Right renal pelvis (tissue), 4 donors: ENCODE measurements at regions not wholly inside any gene's neighbourhood (a gene's known extent, or its start where the extent isn't known, plus 50 kb on each side); places are given as distances from the start of the nearest gene placed in this dataset.

ENCODE experiments used
- DNase-seq, 4 donors: peaks; one replicate each; pipeline ENCODE4 v3.0.0-alpha.2; 2013; ENCODE audit warnings: low read depth in 4 of 4, low spot score in 3 of 4, missing footprints in 1 of 4

DNA sequence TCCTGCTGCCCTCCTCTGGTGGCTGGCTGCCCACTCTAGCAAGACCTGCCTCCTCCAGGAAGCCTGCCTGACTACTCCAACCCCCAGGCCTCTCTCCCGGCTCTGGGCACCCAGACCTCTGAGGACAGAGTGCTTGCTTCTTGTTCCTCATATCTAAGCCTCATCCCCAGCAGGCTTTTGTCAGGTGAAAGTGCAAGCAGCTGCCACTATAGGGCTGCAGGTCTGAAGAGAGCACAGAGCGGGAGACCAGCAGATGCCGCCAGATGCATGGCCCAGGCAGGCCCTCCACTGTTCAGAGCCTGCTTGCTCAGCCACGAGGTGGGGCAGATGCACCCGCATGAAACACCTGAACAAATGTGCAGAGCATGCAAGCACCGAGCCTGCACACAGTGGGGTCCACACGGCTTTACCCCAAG lies 73.0 kb downstream of the SERPINA3 start:
- DNase-seq = no peak

DNA sequence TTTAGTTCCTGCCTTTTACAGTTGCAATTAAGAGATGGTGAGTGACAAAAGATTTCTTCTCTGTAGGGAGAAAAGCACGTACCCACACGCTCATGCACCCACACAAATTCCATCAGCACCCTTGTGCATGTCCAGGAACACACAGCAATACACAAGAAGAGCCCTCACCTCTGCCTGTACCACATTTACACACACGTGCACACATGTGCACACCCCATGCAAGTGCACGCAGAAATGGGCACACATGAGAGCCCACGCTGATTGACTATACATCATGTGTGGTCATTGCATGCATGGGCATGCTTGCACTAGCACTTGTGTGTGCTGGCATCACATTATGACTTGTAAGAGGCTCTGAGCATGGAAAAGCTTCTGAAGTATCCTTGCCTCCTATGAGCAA lies 70.5 kb downstream of the SERPINA3 start:
- DNase-seq = no peak

DNA sequence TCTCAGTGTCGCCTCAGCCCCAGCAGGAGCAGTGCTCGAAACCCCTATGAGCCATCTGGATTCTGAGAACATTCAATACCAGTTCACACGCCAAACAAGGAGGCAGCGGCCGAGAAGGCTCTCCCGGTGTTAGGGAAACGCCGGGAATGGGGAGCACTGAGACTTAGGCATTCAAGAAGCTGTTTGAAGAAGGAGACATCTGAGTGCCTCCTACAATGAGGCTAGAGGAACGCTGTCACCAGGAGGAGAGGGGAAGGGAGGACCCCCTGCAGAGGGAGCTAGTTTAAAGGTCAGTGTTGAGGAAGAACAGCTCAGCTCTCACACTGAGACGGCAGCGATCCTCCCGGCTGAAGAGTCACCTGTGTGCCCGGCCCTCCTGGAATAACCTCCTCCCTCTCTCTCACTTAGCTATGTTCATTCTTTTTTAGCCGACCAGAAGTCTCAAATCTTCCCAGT lies 69.9 kb downstream of the SERPINA3 start:
- DNase-seq = no peak

DNA sequence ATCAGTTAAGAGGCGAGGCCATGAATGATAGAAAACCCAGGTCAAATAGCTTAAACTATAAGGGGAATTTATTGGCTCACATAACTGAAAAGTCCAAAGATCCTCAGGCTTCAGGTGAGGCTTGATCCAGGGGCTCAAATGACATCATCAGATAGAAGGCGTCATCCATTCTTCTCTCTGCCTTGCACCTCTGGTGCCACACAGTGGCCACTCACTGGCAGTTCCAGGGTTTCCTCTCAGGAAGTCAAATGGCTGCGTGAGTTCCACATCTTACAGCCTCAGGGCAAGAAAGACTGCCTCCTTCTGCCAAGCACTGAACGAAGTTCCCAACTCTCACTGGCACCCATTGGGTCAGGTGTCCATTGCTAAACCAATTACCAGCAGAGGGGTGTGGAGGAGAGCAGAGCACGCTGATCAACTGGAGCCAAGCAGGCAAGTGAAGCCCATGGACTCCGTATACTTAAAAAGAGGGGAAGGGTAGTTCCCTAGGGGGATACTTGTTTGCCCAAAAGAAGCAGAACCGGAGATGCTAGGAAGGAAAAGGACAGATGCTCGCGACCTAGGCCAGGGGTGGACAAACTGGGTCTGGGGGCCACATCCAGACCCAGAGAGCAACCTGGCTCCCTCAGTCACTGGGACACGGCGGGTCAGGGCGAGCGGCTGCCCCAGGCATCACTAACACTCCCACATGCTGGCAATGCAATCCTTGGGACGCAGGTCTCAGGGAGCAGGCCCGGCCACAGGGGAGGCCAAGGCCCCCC lies 69.3 kb downstream of the SERPINA3 start:
- DNase-seq = no peak

DNA sequence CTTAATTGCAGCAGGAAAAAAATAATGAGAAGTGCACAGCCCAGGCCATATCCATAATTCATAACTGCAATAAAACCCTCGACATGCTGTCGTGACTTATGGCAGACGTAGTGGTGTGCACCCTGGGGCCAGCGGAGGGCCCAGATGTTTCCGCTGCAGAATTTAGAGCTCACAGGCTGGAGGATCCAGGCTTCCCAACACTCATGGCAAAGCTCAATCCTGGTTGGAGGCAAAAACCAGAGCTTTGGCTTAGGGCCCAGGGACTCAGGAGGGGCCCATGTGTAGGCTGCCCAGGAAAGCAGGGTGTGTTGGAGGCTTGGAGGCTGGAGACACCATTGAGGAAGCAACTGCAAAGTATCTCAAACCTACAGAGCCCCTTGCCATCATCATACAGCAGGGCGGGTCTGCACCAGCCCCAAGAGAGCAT lies 68.7 kb downstream of the SERPINA3 start:
- DNase-seq = no peak

DNA sequence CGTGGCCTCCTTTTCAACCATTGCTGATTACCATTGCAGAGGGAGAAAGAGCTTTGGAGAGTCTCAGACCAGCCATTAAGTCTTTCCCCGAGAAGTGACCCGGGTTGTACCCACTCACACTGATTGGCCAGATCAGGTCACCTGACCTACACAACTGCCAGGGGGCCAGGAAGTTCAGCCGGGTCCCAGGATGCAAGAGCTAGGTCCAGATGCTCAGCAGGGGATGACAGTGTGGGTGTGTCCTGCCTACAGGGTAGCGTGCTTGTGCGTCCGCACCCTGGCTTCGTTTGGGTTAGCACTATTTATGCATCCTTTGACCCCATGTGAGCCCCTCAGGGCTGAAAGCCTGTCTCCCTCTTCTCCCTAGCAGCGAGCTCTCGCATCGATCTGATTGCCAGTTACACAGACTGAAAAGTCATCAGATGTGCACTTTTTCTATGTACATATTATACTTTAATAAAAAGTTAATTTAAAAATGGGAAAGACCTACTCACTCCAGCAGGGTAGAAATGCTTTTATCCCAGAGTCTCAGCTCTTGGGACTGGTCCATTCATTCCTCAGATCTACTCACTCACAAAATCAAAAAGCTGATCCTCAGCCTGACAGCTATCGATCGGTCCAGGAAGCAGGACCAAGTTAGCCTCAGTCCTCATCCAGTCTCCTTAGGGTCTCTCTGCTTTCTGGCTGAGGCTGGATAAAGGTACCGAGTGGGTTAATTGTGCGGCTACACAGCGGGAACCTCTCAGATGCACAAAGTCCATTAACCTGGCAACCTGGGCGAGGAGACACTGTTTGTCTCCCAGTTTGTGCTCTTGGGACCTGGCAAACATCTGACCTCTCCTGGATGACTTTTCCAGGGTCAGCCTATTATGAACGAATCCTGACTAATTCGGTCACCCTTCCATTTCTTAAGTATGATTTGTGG lies 68.0 kb downstream of the SERPINA3 start:
- DNase-seq = no peak

DNA sequence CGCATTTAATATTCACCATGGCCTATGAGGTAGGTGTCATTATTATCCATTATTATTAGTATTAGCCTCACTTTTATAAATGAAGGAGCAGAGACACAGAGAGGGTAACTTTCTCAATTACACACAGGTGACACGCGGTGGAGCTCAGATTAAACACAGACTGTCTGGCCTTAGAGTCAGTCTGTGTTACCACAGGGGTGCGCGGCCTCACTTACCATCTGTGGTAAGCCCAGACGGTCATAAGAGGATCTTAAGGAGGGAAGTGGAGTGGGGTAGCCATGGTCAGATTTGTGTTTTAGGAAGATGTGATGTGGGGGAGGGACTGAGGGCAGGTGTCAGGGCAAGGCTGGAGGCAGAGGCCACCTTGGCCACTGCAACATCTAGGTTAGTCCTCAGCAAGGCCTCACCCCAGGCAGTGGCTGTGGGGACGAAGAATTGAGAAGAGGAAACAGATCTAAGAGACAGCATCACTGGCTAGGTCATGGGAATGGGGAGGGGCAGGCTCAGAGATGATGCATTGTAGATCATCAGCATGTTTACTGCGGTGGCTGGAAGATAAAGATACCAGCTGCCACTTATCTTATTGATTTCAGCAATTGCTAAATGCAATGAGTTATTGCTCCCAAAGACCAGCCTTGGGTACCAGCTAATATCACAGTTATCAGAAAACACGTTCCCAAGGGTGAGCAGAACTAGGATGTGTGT lies 67.1 kb downstream of the SERPINA3 start:
- no peak for DNase-seq

DNA sequence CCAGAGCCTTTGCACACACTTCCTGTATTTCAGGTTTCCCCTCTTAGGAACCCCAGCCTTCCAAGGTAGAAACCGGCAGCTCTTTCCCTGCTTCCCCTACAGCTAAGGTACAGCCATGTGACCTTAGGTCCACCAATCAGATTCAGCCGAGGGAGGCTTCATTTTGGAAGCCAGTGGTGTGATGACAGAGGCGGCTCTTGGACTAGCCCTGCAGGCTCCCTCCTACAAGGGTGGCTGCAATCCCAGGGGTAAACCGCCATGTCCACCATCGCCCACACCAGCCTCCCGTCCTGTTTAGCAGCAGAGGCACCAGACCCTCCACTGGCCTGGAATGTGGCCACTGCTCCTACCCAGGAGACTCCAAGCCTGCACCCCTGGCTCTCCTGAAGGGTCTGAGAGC lies 65.6 kb downstream of the SERPINA3 start:
- no peak for DNase-seq

DNA sequence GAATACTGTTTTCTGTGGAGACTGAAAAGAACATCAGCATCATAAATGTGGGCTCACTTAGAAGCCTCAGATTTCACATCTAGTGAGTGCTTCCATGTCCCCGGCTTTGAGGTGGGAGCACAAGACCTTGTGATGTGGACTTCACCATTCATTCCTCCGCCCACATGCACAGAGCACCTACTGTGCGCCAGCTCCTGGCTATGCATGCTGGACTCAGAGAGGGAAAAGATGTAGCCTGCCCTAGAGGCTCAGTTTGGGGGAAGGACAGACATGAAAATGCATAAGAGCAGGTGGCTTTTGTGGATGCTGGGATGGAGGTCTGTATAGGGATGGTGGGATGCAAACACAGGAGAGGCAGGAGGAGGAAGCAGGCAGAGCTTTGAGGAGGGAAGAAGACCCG lies 65.0 kb downstream of the SERPINA3 start:
- DNase-seq = no peak

DNA sequence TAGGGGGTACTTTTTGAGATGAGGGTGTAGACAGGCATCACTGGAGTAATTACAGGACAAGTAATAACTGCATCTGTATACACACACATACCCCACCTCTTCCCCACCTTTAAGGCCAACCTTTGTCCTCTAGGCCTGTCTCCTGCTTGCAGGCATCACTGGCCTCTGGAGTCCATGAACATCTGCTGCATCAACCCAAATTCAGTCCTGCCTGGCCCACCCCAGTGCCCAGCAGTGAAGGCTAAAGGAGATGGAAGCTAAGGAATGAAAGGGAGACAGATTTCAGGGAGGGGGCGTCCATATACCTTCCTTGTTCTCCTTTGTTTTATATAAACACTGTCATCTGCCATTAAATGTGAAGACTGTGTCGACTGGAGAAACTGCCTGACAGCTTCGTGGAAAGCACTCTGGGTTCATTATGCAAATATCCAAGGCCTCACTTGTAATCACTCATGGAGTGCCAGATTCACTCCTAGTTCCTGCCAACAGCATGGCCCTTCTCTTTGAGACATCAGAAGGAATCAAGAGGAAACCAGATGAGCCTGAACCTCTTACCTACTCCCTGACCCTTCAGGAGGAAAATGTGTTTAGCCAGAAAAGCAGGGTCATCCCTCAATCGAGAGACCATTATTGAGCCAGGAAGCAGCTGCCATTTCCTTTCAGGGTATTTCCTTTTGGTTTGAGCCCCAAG lies 64.4 kb downstream of the SERPINA3 start:
- no peak for DNase-seq

DNA sequence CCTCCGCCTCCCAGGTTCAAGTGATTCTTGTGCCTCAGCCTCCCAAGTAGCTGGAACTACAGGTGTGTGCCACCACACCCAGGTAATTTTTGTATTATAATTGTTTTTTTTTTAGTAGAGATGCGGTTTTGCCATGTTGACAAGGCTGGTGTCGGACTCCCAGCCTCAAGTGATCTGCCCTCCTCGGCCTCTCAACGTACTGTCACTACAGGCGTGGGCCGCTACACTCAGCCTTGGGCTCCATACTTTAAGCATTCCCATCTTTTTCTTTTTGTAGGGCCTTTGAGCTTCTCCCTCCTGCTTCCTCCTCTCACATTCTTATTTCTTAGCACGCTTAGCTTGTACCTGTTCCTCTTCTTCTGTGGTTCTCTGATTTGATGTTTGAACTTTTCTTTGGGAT lies 62.8 kb downstream of the SERPINA3 start:
- no peak for DNase-seq

DNA sequence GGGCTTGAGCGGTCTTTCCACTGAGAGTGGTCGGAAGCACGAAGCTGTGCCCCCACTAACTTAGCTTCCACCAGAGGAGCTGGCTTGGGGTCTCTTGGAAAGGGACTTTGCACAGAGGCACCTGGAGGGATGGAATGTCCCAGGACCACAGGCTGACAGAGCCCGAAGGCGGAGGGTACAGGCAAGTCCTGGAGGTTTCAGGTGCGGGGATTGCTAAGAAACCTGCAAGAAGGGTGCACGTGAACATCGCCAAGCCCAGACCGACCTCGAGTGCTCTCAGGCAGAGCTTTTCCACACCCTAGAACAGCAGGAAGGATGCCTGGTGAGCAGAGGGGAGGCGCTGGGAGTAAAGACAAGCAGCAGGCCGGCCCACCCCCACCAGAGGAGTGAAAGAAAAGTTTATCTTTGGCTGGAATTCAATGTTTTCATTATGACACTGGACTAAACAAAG lies 61.6 kb downstream of the SERPINA3 start:
- no peak for DNase-seq
